ENCODE measurements at regions not wholly inside any gene's neighbourhood (a gene's known extent, or its start where the extent isn't known, plus 50 kb on each side); places are given as distances from the start of the nearest gene placed in this dataset.

GRCh38 chr22:22813126-22814075, 74.2 kb upstream of the IGLL5 start:
- CTCF ChIA-PET (ENCODE audit: partially characterized antibody): interaction anchor here (1.3 to 20.9 kb wide), 10 partner anchors 7 to 69 kb away, joined by 3 to 560 read pairs (median 13); no protein-coding TSS in a partner anchor
- peak overlapping the region in 6 of 7 donors; percentile 12 to 76 (median 40) for H3K27ac Mint-ChIP-seq
- no peak overlapping the region for H3K27ac ChIP-seq (ENCODE audit: low read depth, low read length)
- no peak for DNase-seq
- H3K27me3 Mint-ChIP-seq: no peaks in the 10 kb centered on the region
- H3K36me3 Mint-ChIP-seq: no peaks in the 10 kb centered on the region
- H3K4me3 ChIP-seq (ENCODE audit: low read length in 2 of 2): no peak overlapping the region
- H3K4me1 Mint-ChIP-seq: peaks cover 61 to 97% (median 79%) of the 10 kb centered on the region in 4 donors
- H3K4me1 ChIP-seq (ENCODE audit: insufficient read depth, low read length): peaks cover 60% of the 10 kb centered on the region
- H3K9me3 ChIP-seq (ENCODE audit: control insufficient read depth in 1 of 2, low read length in 2 of 2): no peaks in the 10 kb centered on the region
- POLR2A ChIA-PET (ENCODE audit: partially characterized antibody): interaction anchor here (0.7 to 15.8 kb wide), 7 partner anchors 9 to 63 kb away, joined by 3 to 250 read pairs (median 3); no protein-coding TSS in a partner anchor
- no peaks in the 10 kb centered on the region for H3K36me3 ChIP-seq (ENCODE audit: insufficient read depth, low read length)
- intact Hi-C loops (cut with micrococcal nuclease): no loop called here
- no peak overlapping the region for H3K4me3 Mint-ChIP-seq
- H3K27me3 ChIP-seq (ENCODE audit: insufficient read depth, low read length): no peaks in the 10 kb centered on the region
- peaks cover 0 to 4% (median 0%) of the 10 kb centered on the region in 8 donors for H3K9me3 Mint-ChIP-seq

DNA sequence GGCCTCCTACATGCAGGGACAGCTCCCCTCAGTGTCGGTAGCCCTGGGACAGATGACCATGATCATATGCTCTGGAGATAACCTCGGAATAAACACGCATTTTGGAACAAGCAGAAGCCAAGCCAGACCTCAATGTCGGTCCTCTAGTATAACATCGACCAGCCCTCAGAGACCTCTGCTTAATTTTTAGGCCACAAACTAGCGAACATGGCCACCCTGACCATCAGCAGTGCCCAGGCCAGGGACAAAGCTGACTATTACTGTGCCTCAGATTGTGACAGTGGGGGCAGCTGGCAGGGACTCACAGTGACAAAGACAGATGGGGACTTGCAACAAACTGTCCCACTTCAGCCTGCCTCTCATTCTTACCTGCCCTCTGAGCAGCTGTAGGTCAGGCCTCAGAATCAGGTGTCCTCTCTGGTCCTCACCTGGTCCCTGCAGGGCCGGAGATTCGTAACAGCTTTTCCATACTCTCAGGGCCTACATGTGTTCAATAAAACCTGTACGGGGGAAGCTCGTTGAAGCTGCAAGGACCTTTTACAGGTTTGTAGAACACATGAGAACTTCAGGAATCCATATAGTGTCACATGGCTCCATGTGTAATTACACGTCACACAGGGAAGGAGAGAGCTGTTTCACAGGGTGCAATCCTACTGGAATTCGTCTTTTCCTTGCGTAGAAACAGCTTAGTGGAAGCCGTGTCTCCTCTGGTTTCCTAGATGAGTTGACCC, 72.8 kb upstream of the IGLL5 start:
- ChIA-PET POLR2A (ENCODE audit: partially characterized antibody) (interaction anchor here (0.8 to 15.8 kb wide), 8 partner anchors 15 to 327 kb away, joined by 3 to 250 read pairs (median 4); no protein-coding TSS in a partner anchor), CTCF (ENCODE audit: partially characterized antibody) (interaction anchor here (0.7 to 20.9 kb wide), 12 partner anchors 9 to 67 kb away, joined by 3 to 560 read pairs (median 4); no protein-coding TSS in a partner anchor)
- peaks cover 73% of the 10 kb centered on the region for H3K4me1 ChIP-seq (ENCODE audit: insufficient read depth, low read length)
- no peak overlapping the region for H3K27ac ChIP-seq (ENCODE audit: low read depth, low read length)
- H3K27ac Mint-ChIP-seq: peak overlapping the region; percentile 50 to 96 (median 91)
- H3K27me3 ChIP-seq (ENCODE audit: insufficient read depth, low read length): no peaks in the 10 kb centered on the region
- H3K4me3 Mint-ChIP-seq: peak overlapping the region in 3 of 8 donors; percentile 5 to 61 (median 33)
- no peaks in the 10 kb centered on the region for H3K36me3 Mint-ChIP-seq
- no peaks in the 10 kb centered on the region for H3K9me3 ChIP-seq (ENCODE audit: control insufficient read depth in 1 of 2, low read length in 2 of 2)
- intact Hi-C loops (cut with micrococcal nuclease): no loop called here
- peaks cover 0 to 4% (median 0%) of the 10 kb centered on the region in 8 donors for H3K9me3 Mint-ChIP-seq
- no peaks in the 10 kb centered on the region for H3K27me3 Mint-ChIP-seq
- no peak for DNase-seq
- H3K36me3 ChIP-seq (ENCODE audit: insufficient read depth, low read length): no peaks in the 10 kb centered on the region
- no peak overlapping the region for H3K4me3 ChIP-seq (ENCODE audit: low read length in 2 of 2)
- H3K4me1 Mint-ChIP-seq: peaks cover 66 to 97% (median 82%) of the 10 kb centered on the region in 4 donors

DNA sequence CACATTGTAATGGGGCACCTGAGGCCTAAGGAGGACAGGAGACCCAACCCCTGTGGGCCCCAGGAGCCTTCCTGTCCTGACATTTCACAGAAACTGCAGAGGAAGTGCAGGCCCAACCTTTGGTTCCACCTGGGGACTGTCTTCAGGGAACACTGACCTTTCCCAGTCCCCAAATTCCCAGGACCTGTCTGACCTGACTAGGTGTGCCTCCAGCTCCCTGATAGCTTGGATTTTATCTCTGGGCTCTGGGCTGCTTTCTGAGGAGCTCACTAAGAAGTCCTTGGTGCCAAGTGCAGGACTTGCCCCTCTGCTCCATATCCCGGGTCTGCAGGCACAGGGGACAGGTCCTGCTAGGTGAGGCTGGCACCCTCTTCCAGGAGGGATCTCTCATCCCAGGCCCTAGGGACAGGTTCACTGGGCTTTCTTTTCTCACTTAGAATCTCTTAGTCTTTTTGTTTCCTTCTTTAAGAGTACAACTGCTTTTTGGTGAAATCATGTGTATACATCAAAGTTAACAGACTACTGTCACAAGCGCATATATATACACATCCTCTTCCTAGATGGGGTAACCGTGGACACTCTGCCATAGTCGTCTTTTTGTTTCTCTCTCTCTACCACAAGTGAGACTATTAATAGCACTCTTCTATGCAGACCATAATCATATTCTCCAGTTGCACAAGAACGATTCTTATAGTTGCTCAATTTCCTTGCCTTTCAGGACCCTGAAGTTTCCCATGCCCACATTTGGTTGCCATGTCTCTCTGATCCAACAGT, 72.0 kb upstream of the IGLL5 start:
- DNase-seq: no peak
- Mint-ChIP-seq H3K4me3 (peak overlapping the region in 7 of 8 donors; percentile 11 to 77 (median 37)), H3K27ac (peak overlapping the region; percentile 48 to 96 (median 91)), H3K9me3 (peaks cover 0 to 4% (median 0%) of the 10 kb centered on the region in 8 donors), H3K4me1 (peaks cover 70 to 98% (median 85%) of the 10 kb centered on the region in 4 donors), H3K36me3 (no peaks in the 10 kb centered on the region), H3K27me3 (no peaks in the 10 kb centered on the region)
- ChIA-PET CTCF (ENCODE audit: partially characterized antibody) (interaction anchor here (0.7 to 20.9 kb wide), 12 partner anchors 6 to 67 kb away, joined by 3 to 560 read pairs (median 4); no protein-coding TSS in a partner anchor), POLR2A (ENCODE audit: partially characterized antibody) (interaction anchor here (0.8 to 15.8 kb wide), 10 partner anchors 14 to 327 kb away, joined by 3 to 250 read pairs (median 4); no protein-coding TSS in a partner anchor)
- Histone ChIP-seq H3K36me3 (ENCODE audit: insufficient read depth, low read length) (no peaks in the 10 kb centered on the region), H3K4me3 (ENCODE audit: low read length in 2 of 2) (no peak overlapping the region), H3K27me3 (ENCODE audit: insufficient read depth, low read length) (no peaks in the 10 kb centered on the region), H3K27ac (ENCODE audit: low read depth, low read length) (no peak overlapping the region), H3K4me1 (ENCODE audit: insufficient read depth, low read length) (peaks cover 73% of the 10 kb centered on the region), H3K9me3 (ENCODE audit: control insufficient read depth in 1 of 2, low read length in 2 of 2) (no peaks in the 10 kb centered on the region)
- intact Hi-C loops (cut with micrococcal nuclease): no loop called here

GRCh38 chr22:22816171-22816514, 71.5 kb upstream of the IGLL5 start:
- Mint-ChIP-seq H3K27ac (peak overlapping the region; percentile 48 to 96 (median 91)), H3K36me3 (no peaks in the 10 kb centered on the region), H3K4me1 (peaks cover 72 to 98% (median 86%) of the 10 kb centered on the region in 4 donors), H3K9me3 (peaks cover 0 to 4% (median 0%) of the 10 kb centered on the region in 8 donors), H3K27me3 (no peaks in the 10 kb centered on the region), H3K4me3 (peak overlapping the region in 5 of 8 donors; percentile 14 to 77 (median 60))
- no peak overlapping the region for H3K4me3 ChIP-seq (ENCODE audit: low read length in 2 of 2)
- CTCF ChIA-PET (ENCODE audit: partially characterized antibody): interaction anchor here (0.7 to 20.9 kb wide), 9 partner anchors 7 to 66 kb away, joined by 3 to 560 read pairs (median 27); no protein-coding TSS in a partner anchor
- intact Hi-C loops (cut with micrococcal nuclease): no loop called here
- no peak for DNase-seq
- H3K4me1 ChIP-seq (ENCODE audit: insufficient read depth, low read length): peaks cover 71% of the 10 kb centered on the region
- no peaks in the 10 kb centered on the region for H3K27me3 ChIP-seq (ENCODE audit: insufficient read depth, low read length)
- H3K36me3 ChIP-seq (ENCODE audit: insufficient read depth, low read length): no peaks in the 10 kb centered on the region
- H3K9me3 ChIP-seq (ENCODE audit: control insufficient read depth in 1 of 2, low read length in 2 of 2): no peaks in the 10 kb centered on the region
- POLR2A ChIA-PET (ENCODE audit: partially characterized antibody): interaction anchor here (1.1 to 15.8 kb wide), 6 partner anchors 11 to 64 kb away, joined by 3 to 250 read pairs (median 39); no protein-coding TSS in a partner anchor
- no peak overlapping the region for H3K27ac ChIP-seq (ENCODE audit: low read depth, low read length)

- Mint-ChIP-seq H3K4me1 (peaks cover 79 to 98% (median 88%) of the 10 kb centered on the region in 4 donors), H3K27ac (peak overlapping the region; percentile 81 to 96 (median 89)), H3K27me3 (no peaks in the 10 kb centered on the region), H3K4me3 (peak overlapping the region; percentile 18 to 77 (median 43)), H3K36me3 (no peaks in the 10 kb centered on the region), H3K9me3 (peaks cover 0 to 4% (median 0%) of the 10 kb centered on the region in 8 donors)
- H3K4me3 ChIP-seq (ENCODE audit: low read length in 2 of 2): no peak overlapping the region
- H3K9me3 ChIP-seq (ENCODE audit: control insufficient read depth in 1 of 2, low read length in 2 of 2): no peaks in the 10 kb centered on the region
- ChIA-PET POLR2A (ENCODE audit: partially characterized antibody) (interaction anchor here (1.1 to 15.8 kb wide), 6 partner anchors 10 to 64 kb away, joined by 3 to 250 read pairs (median 39); no protein-coding TSS in a partner anchor), CTCF (ENCODE audit: partially characterized antibody) (interaction anchor here (0.7 to 20.9 kb wide), 8 partner anchors 8 to 65 kb away, joined by 3 to 560 read pairs (median 38); no protein-coding TSS in a partner anchor)
- no peak for DNase-seq
- H3K36me3 ChIP-seq (ENCODE audit: insufficient read depth, low read length): no peaks in the 10 kb centered on the region
- no peaks in the 10 kb centered on the region for H3K27me3 ChIP-seq (ENCODE audit: insufficient read depth, low read length)
- H3K27ac ChIP-seq (ENCODE audit: low read depth, low read length): no peak overlapping the region
- peaks cover 78% of the 10 kb centered on the region for H3K4me1 ChIP-seq (ENCODE audit: insufficient read depth, low read length)
- intact Hi-C loops (cut with micrococcal nuclease): no loop called here
These were observed 70.7 kb upstream of the IGLL5 start for GRCh38 chr22:22816766-22817410.
